Activated CD4-positive, alpha-beta memory T cell treated with anti-CD3 and anti-CD28 coated beads for 36 hours (primary cell): ENCODE measurements at regions not wholly inside any gene's neighbourhood (a gene's known extent, or its start where the extent isn't known, plus 50 kb on each side); places are given as distances from the start of the nearest gene placed in this dataset.
"Not testable (repeated sequence)": the region's sequence is repeated elsewhere in the genome, so short reads cannot be mapped to it uniquely, and the experiment has no call there.

Experiments
- CTCF ChIA-PET: fragments of 350-600 bp; sonication (Branson Sonifier 250); formaldehyde crosslinking; loops from one replicate; lab custom pipeline; 2021; ENCODE audit warnings: antibody characterized with exemption, inconsistent platforms; lab: Charles Lee
- POLR2A ChIA-PET: fragments of 350-600 bp; sonication (Branson Sonifier 250); formaldehyde crosslinking; loops from one replicate; lab custom pipeline; 2021; ENCODE audit warnings: antibody characterized with exemption; lab: Charles Lee
- DNase-seq: peaks from one replicate; pipeline ENCODE4 v3.0.0-alpha.2; 2020
- H3K27ac Mint-ChIP-seq: one replicate; pipeline ENCODE4 v1.8.0; 2021; ENCODE audit warnings: mixed read lengths
- H3K27me3 Mint-ChIP-seq: one replicate; pipeline ENCODE4 v1.8.0; 2021; ENCODE audit warnings: mixed read lengths
- H3K36me3 Mint-ChIP-seq: one replicate; pipeline ENCODE4 v1.8.0; 2021; ENCODE audit warnings: mixed read lengths
- H3K4me1 Mint-ChIP-seq: one replicate; pipeline ENCODE4 v1.8.0; 2021; ENCODE audit warnings: low read depth, mixed read lengths
- H3K4me3 Mint-ChIP-seq: one replicate; pipeline ENCODE4 v1.8.0; 2021; ENCODE audit warnings: mild to moderate bottlenecking, mixed read lengths
- H3K9me3 Mint-ChIP-seq: one replicate; pipeline ENCODE4 v1.8.0; 2021; ENCODE audit warnings: mixed read lengths
- intact Hi-C: fragments of 100-400 bp; cut with micrococcal nuclease; formaldehyde crosslinking; loops from one replicate; pipeline ENCODE4 v1.15.1; 2023

- H3K27me3 Mint-ChIP-seq, H3K36me3 Mint-ChIP-seq, H3K27ac Mint-ChIP-seq, intact Hi-C loops, DNase-seq, POLR2A ChIA-PET, H3K4me1 Mint-ChIP-seq, CTCF ChIA-PET, H3K9me3 Mint-ChIP-seq, H3K4me3 Mint-ChIP-seq: not testable (repeated sequence)
Observed at GRCh38 chr21:28162052-28162451, 830.6 kb downstream of the LTN1 start.

GRCh38 chr21:28160378-28160777, 832.3 kb downstream of the LTN1 start:
- H3K4me1 Mint-ChIP-seq: no peaks in the 10 kb centered on the region
- no peak for DNase-seq
- H3K36me3 Mint-ChIP-seq: no peaks in the 10 kb centered on the region
- H3K4me3 Mint-ChIP-seq: no peak overlapping the region
- H3K27ac Mint-ChIP-seq: no peak overlapping the region
- intact Hi-C loops: no loop called here
- POLR2A ChIA-PET: no interaction called here
- H3K9me3 Mint-ChIP-seq: no peaks in the 10 kb centered on the region
- CTCF ChIA-PET: interaction anchor here (0.5 kb wide), 1 partner anchor 1887 kb away, joined by 3 read pairs; no protein-coding TSS in a partner anchor
- H3K27me3 Mint-ChIP-seq: peaks cover 1% of the 10 kb centered on the region

- no peaks in the 10 kb centered on the region for H3K36me3 Mint-ChIP-seq
- DNase-seq: no peak
- H3K4me3 Mint-ChIP-seq: no peak overlapping the region
- H3K4me1 Mint-ChIP-seq: no peaks in the 10 kb centered on the region
- CTCF ChIA-PET: no interaction called here
- H3K27me3 Mint-ChIP-seq: peaks cover 1% of the 10 kb centered on the region
- H3K27ac Mint-ChIP-seq: no peak overlapping the region
- intact Hi-C loops: no loop called here
- H3K9me3 Mint-ChIP-seq: no peaks in the 10 kb centered on the region
- POLR2A ChIA-PET: no interaction called here
Observed at GRCh38 chr21:28159396-28159795, 833.3 kb downstream of the LTN1 start.

GRCh38 chr21:28156590-28156989, 836.1 kb downstream of the LTN1 start:
- no peaks in the 10 kb centered on the region for H3K27me3 Mint-ChIP-seq
- H3K27ac Mint-ChIP-seq: no peak overlapping the region
- H3K4me3 Mint-ChIP-seq: no peak overlapping the region
- no peaks in the 10 kb centered on the region for H3K4me1 Mint-ChIP-seq
- no peaks in the 10 kb centered on the region for H3K9me3 Mint-ChIP-seq
- no peak for DNase-seq
- ChIA-PET POLR2A (no interaction called here), CTCF (no interaction called here)
- no peaks in the 10 kb centered on the region for H3K36me3 Mint-ChIP-seq
- intact Hi-C loops: no loop called here

GRCh38 chr21:28154121-28154520, 838.6 kb downstream of the LTN1 start:
- H3K27me3 Mint-ChIP-seq: no peaks in the 10 kb centered on the region
- H3K4me3 Mint-ChIP-seq: no peak overlapping the region
- no peaks in the 10 kb centered on the region for H3K36me3 Mint-ChIP-seq
- H3K9me3 Mint-ChIP-seq: no peaks in the 10 kb centered on the region
- H3K27ac Mint-ChIP-seq: no peak overlapping the region
- no peak for DNase-seq
- POLR2A ChIA-PET: no interaction called here
- intact Hi-C loops: no loop called here
- CTCF ChIA-PET: no interaction called here
- no peaks in the 10 kb centered on the region for H3K4me1 Mint-ChIP-seq

- no peaks in the 10 kb centered on the region for H3K4me1 Mint-ChIP-seq
- CTCF ChIA-PET: no interaction called here
- intact Hi-C loops: no loop called here
- H3K36me3 Mint-ChIP-seq: no peaks in the 10 kb centered on the region
- DNase-seq: no peak
- H3K27me3 Mint-ChIP-seq: no peaks in the 10 kb centered on the region
- H3K27ac Mint-ChIP-seq: no peak overlapping the region
- POLR2A ChIA-PET: no interaction called here
- no peak overlapping the region for H3K4me3 Mint-ChIP-seq
- no peaks in the 10 kb centered on the region for H3K9me3 Mint-ChIP-seq
Observed at GRCh38 chr21:28152732-28153131, 839.9 kb downstream of the LTN1 start.

GRCh38 chr21:28151758-28152157, 840.9 kb downstream of the LTN1 start:
- ChIA-PET CTCF (no interaction called here), POLR2A (no interaction called here)
- intact Hi-C loops: no loop called here
- H3K4me3 Mint-ChIP-seq: no peak overlapping the region
- H3K27me3 Mint-ChIP-seq: no peaks in the 10 kb centered on the region
- H3K4me1 Mint-ChIP-seq: no peaks in the 10 kb centered on the region
- no peak overlapping the region for H3K27ac Mint-ChIP-seq
- no peaks in the 10 kb centered on the region for H3K36me3 Mint-ChIP-seq
- no peak for DNase-seq
- H3K9me3 Mint-ChIP-seq: no peaks in the 10 kb centered on the region

- no peak overlapping the region for H3K27ac Mint-ChIP-seq
- intact Hi-C loops: no loop called here
- no peak for DNase-seq
- no peaks in the 10 kb centered on the region for H3K9me3 Mint-ChIP-seq
- no peaks in the 10 kb centered on the region for H3K27me3 Mint-ChIP-seq
- no peaks in the 10 kb centered on the region for H3K36me3 Mint-ChIP-seq
- POLR2A ChIA-PET: no interaction called here
- CTCF ChIA-PET: no interaction called here
- H3K4me3 Mint-ChIP-seq: no peak overlapping the region
- H3K4me1 Mint-ChIP-seq: no peaks in the 10 kb centered on the region
Observed at GRCh38 chr21:28150778-28151177, 841.9 kb downstream of the LTN1 start.

- H3K9me3 Mint-ChIP-seq: no peaks in the 10 kb centered on the region
- no peak for DNase-seq
- intact Hi-C loops: no loop called here
- ChIA-PET POLR2A (no interaction called here), CTCF (no interaction called here)
- no peak overlapping the region for H3K27ac Mint-ChIP-seq
- no peaks in the 10 kb centered on the region for H3K4me1 Mint-ChIP-seq
- no peaks in the 10 kb centered on the region for H3K36me3 Mint-ChIP-seq
- H3K4me3 Mint-ChIP-seq: no peak overlapping the region
- H3K27me3 Mint-ChIP-seq: no peaks in the 10 kb centered on the region
Observed at GRCh38 chr21:28148400-28149064, 844.1 kb downstream of the LTN1 start.

GRCh38 chr21:28144653-28145052, 848.0 kb downstream of the LTN1 start:
- Mint-ChIP-seq H3K4me3 (no peak overlapping the region), H3K36me3 (no peaks in the 10 kb centered on the region), H3K27ac (no peak overlapping the region), H3K27me3 (no peaks in the 10 kb centered on the region), H3K9me3 (no peaks in the 10 kb centered on the region), H3K4me1 (no peaks in the 10 kb centered on the region)
- intact Hi-C loops: no loop called here
- POLR2A ChIA-PET: no interaction called here
- CTCF ChIA-PET: no interaction called here
- DNase-seq: no peak

- no peaks in the 10 kb centered on the region for H3K36me3 Mint-ChIP-seq
- DNase-seq: no peak
- CTCF ChIA-PET: no interaction called here
- H3K4me3 Mint-ChIP-seq: no peak overlapping the region
- no peaks in the 10 kb centered on the region for H3K27me3 Mint-ChIP-seq
- POLR2A ChIA-PET: no interaction called here
- H3K4me1 Mint-ChIP-seq: no peaks in the 10 kb centered on the region
- intact Hi-C loops: no loop called here
- no peaks in the 10 kb centered on the region for H3K9me3 Mint-ChIP-seq
- H3K27ac Mint-ChIP-seq: no peak overlapping the region
Observed at GRCh38 chr21:28144089-28144488, 848.6 kb downstream of the LTN1 start.

- CTCF ChIA-PET: no interaction called here
- H3K27me3 Mint-ChIP-seq: no peaks in the 10 kb centered on the region
- H3K4me1 Mint-ChIP-seq: no peaks in the 10 kb centered on the region
- no peaks in the 10 kb centered on the region for H3K9me3 Mint-ChIP-seq
- POLR2A ChIA-PET: no interaction called here
- H3K4me3 Mint-ChIP-seq: no peak overlapping the region
- H3K36me3 Mint-ChIP-seq: no peaks in the 10 kb centered on the region
- intact Hi-C loops: no loop called here
- no peak overlapping the region for H3K27ac Mint-ChIP-seq
- DNase-seq: no peak
Observed at GRCh38 chr21:28142697-28143096, 850.0 kb downstream of the LTN1 start.

GRCh38 chr21:28138272-28138671, 854.4 kb downstream of the LTN1 start:
- Mint-ChIP-seq H3K36me3 (no peaks in the 10 kb centered on the region), H3K4me1 (no peaks in the 10 kb centered on the region), H3K9me3 (no peaks in the 10 kb centered on the region), H3K27me3 (no peaks in the 10 kb centered on the region), H3K27ac (no peak overlapping the region), H3K4me3 (no peak overlapping the region)
- intact Hi-C loops: no loop called here
- POLR2A ChIA-PET: no interaction called here
- no peak for DNase-seq
- CTCF ChIA-PET: no interaction called here
